Left colon (tissue), 2 donors: ENCODE measurements at regions not wholly inside any gene's neighbourhood (a gene's known extent, or its start where the extent isn't known, plus 50 kb on each side); places are given as distances from the start of the nearest gene placed in this dataset.

Experiments
- ATAC-seq: fragments of 200-7000 bp; cut with Tn5 transposase; one replicate; pipeline ENCODE4 v1.9.1; 2020; ENCODE audit warnings: mild to moderate bottlenecking, moderate library complexity
- DNase-seq, 2 donors: peaks; one replicate each; pipeline ENCODE4 v3.0.0-alpha.2; 2020
- intact Hi-C, 2 donors: fragments of 100-400 bp; cut with DNase I in 1 of 2; cut with micrococcal nuclease in 1 of 2; formaldehyde crosslinking; loops; one replicate each; pipeline versions ENCODE4 v1.11.2 to v1.14.0; 2022; cut with DNase I, micrococcal nuclease
- donor health status: DM: no; HTN: no; CAD: no.
- donor health status: DM: yes; HTN: yes; CAD: no.

GRCh38 chr9:38271666-38272241, 120.7 kb upstream of the ALDH1B1 start:
- DNase-seq (no peak), ATAC-seq (no peak)
- intact Hi-C loops: no loop called here

GRCh38 chr9:38269775-38270174, 122.7 kb upstream of the ALDH1B1 start:
- intact Hi-C loops: no loop called here

GRCh38 chr9:38263532-38263931, 129.0 kb upstream of the ALDH1B1 start:
- ATAC-seq: no peak
- intact Hi-C loops: no loop called here
- no peak for DNase-seq

More at GRCh38 chr9:38269775-38270174, 122.7 kb upstream of the ALDH1B1 start:
- ATAC-seq (no peak), DNase-seq (no peak)

- intact Hi-C loops: no loop called here
- ATAC-seq (no peak), DNase-seq (no peak)
Measured at GRCh38 chr9:38259519-38260218, 132.8 kb upstream of the ALDH1B1 start.

GRCh38 chr9:38259056-38259455, 133.4 kb upstream of the ALDH1B1 start:
- no peak for ATAC-seq
- no peak for DNase-seq
- intact Hi-C loops: no loop called here

- DNase-seq: no peak
- intact Hi-C loops: no loop called here
- no peak for ATAC-seq
Measured at GRCh38 chr9:38257626-38258215, 134.8 kb upstream of the ALDH1B1 start.

- DNase-seq (no peak), ATAC-seq (no peak)
- intact Hi-C loops: no loop called here
Measured at GRCh38 chr9:38256461-38256860, 136.0 kb upstream of the ALDH1B1 start.

GRCh38 chr9:38255599-38255998, 136.9 kb upstream of the ALDH1B1 start:
- no peak for DNase-seq
- intact Hi-C loops: no loop called here
- ATAC-seq: no peak

GRCh38 chr9:38254756-38255155, 137.7 kb upstream of the ALDH1B1 start:
- ATAC-seq: no peak
- intact Hi-C loops: no loop called here
- DNase-seq: no peak

GRCh38 chr9:38254151-38254550, 138.4 kb upstream of the ALDH1B1 start:
- ATAC-seq: no peak
- no peak for DNase-seq
- intact Hi-C loops: no loop called here

GRCh38 chr9:38253200-38253599, 139.3 kb upstream of the ALDH1B1 start:
- intact Hi-C loops: no loop called here
- DNase-seq: no peak

GRCh38 chr9:38251036-38251860, 141.3 kb upstream of the ALDH1B1 start:
- intact Hi-C loops: no loop called here
- ATAC-seq: no peak
- no peak for DNase-seq

More at GRCh38 chr9:38253200-38253599, 139.3 kb upstream of the ALDH1B1 start:
- ATAC-seq: no peak

- intact Hi-C loops: no loop called here
- ATAC-seq (no peak), DNase-seq (no peak)
Measured at GRCh38 chr9:38250279-38251035, 142.0 kb upstream of the ALDH1B1 start.

- no peak for DNase-seq
- intact Hi-C loops: no loop called here
- ATAC-seq: no peak
Measured at GRCh38 chr9:38249587-38250210, 142.8 kb upstream of the ALDH1B1 start.

GRCh38 chr9:38249049-38249448, 143.5 kb upstream of the ALDH1B1 start:
- no peak for ATAC-seq
- DNase-seq: no peak
- intact Hi-C loops: no loop called here

- DNase-seq (no peak), ATAC-seq (no peak)
- intact Hi-C loops: no loop called here
Measured at GRCh38 chr9:38246833-38247232, 145.7 kb upstream of the ALDH1B1 start.

GRCh38 chr9:38244971-38245370, 147.5 kb upstream of the ALDH1B1 start:
- intact Hi-C loops: no loop called here
- ATAC-seq: no peak

GRCh38 chr9:38243993-38244392, 148.5 kb upstream of the ALDH1B1 start:
- no peak for DNase-seq
- intact Hi-C loops: no loop called here
- no peak for ATAC-seq

More at GRCh38 chr9:38244971-38245370, 147.5 kb upstream of the ALDH1B1 start:
- DNase-seq: no peak
